D721Med (cell line): ENCODE measurements at regions not wholly inside any gene's neighbourhood (a gene's known extent, or its start where the extent isn't known, plus 50 kb on each side); places are given as distances from the start of the nearest gene placed in this dataset.
"Not testable (repeated sequence)": the region's sequence is repeated elsewhere in the genome, so short reads cannot be mapped to it uniquely, and the experiment has no call there.

ENCODE experiments used
- DNase-seq: peaks from one replicate; pipeline ENCODE4 v3.0.0; 2011; ENCODE audit warnings: low spot score; ENCODE audit not compliant: insufficient read length
- FAIRE-seq: peaks from 2 replicates; lab custom pipeline; 2011; peaks lifted over from hg19 to GRCh38; lab: Jason Lieb, UNC
- CTCF ChIP-seq: IDR thresholded peaks from 2 replicates; pipeline ENCODE4 v1.5.1; 2012; ENCODE audit warnings: mild to moderate bottlenecking, control low read depth; ENCODE audit not compliant: insufficient read depth; ENCODE audit errors: missing control alignments

- no peak for FAIRE-seq
- DNase-seq: no peak
- TF ChIP-seq CTCF: no peak
Measured at GRCh38 chrX:125205918-125206665, 113.6 kb upstream of the TEX13C start.

DNA sequence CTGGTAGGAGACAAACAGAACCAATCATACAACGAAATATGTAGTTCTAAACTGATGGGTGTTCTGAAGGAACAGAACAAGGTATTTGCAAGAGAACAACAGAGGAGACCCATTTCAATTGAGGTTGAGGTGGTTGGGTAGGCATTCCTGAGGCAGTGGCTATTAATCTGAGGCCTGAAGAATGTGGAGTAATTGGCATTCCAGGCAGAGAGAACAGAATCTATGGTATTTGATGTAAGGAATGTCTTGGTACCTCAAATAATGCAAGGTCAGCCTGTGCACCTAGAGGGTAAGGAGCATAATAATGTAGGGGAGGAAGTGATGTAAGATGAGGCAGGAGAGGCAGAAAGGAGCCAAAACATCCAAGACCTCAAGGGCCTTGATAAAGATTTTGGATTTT, 109.5 kb upstream of the TEX13C start:
- FAIRE-seq (no peak), DNase-seq (no peak)
- TF ChIP-seq CTCF: no peak

GRCh38 chrX:125219852-125220251, 99.8 kb upstream of the TEX13C start:
- no peak for TF ChIP-seq CTCF
- DNase-seq (no peak), FAIRE-seq (no peak)

DNA sequence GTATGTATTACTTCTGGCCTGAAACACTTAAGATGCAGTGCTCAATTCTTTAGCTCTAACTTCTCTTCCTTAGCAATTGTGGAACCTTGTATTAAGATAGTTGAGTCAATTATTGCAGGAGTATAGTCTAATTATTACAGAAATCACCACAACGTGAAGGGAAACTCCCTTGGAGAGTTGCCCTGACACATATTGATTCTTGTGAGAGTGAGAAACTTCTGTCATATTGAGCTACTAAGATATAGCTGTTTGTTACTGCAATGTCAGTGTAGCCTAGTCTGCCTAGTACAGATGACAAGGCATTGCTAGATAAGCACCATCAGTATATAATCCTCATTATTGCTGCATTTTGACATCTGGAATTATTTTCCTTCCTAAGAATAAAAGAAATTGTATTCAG, 82.7 kb upstream of the TEX13C start:
- DNase-seq (no peak), FAIRE-seq (no peak)
- no peak for TF ChIP-seq CTCF

DNA sequence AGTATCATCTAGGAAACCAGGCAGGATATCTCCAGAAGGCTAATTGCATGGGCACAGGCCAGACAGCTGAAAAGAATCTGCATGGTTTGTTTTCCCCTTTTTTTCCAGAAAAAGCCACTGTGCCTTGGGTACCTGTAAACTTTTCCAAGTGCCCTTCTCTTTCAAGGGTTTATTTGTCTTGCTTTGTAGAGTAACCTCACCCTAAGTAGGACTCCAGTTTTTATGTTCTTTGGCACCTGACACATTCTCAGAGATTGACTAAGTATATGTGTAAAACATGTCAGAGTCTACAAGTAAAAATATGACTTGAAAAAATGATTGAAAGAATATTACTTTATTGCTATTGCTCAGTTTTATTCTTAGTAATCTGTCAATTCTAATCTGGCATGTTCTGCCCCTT, 70.7 kb upstream of the TEX13C start:
- no peak for TF ChIP-seq CTCF
- FAIRE-seq (no peak), DNase-seq (no peak)

GRCh38 chrX:125255759-125256158, 63.9 kb upstream of the TEX13C start:
- not testable (repeated sequence) for DNase-seq

GRCh38 chrX:125262836-125263235, 56.8 kb upstream of the TEX13C start:
- no peak for FAIRE-seq
- no peak for TF ChIP-seq CTCF

More at GRCh38 chrX:125255759-125256158, 63.9 kb upstream of the TEX13C start:
- FAIRE-seq: not testable (repeated sequence)

DNA sequence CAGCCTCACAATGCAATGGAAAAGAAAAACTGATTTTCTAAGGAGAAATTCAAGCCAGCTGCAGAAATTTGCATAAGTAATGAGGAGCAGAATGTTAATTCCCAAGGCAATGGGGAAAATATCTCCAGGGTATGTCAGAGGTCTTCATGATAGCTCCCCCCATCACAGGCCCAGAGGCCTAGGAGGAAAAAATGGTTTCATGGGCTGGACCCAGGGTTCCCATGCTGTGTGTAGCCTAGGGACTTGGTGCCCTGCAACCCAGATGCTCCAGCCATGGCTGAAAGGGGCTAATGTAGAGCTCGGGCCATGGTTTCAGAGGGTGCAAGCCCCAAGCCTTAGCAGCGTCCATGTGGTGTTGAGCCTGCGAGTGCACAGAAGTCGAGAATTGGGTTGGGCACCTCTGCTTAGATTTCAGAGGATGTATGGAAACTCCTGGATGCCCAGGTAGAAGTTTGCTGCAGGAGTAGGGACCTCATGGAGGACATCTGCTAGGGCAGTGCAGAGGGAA, 53.5 kb upstream of the TEX13C start:
- no peak for TF ChIP-seq CTCF
- FAIRE-seq: no peak

More at GRCh38 chrX:125262836-125263235, 56.8 kb upstream of the TEX13C start:
- DNase-seq: no peak

More for the DNA sequence above, 53.5 kb upstream of the TEX13C start:
- no peak for DNase-seq
